SW 1271 (cell line): ENCODE measurements at regions not wholly inside any gene's neighbourhood (a gene's known extent, or its start where the extent isn't known, plus 50 kb on each side); places are given as distances from the start of the nearest gene placed in this dataset.
"Not testable (repeated sequence)": the region's sequence is repeated elsewhere in the genome, so short reads cannot be mapped to it uniquely, and the experiment has no call there.

ENCODE experiments used
- DNase-seq, 2 experiments: peaks; one replicate each; lab custom pipeline; 2025; lab: John Stamatoyannopoulos, UW

GRCh38 chr7:16933296-16934279 lies 51.8 kb upstream of the AGR3 start:
- DNase-seq: no peak

GRCh38 chr7:16934722-16935340 lies 53.0 kb upstream of the AGR3 start:
- no peak for DNase-seq

GRCh38 chr7:16935341-16935735 lies 53.6 kb upstream of the AGR3 start:
- no peak for DNase-seq

- no peak for DNase-seq
Observed at GRCh38 chr7:16936626-16937422, 55.0 kb upstream of the AGR3 start.

- no peak for DNase-seq
Observed at GRCh38 chr7:16939161-16939560, 57.4 kb upstream of the AGR3 start.

GRCh38 chr7:16940776-16941175 lies 59.0 kb upstream of the AGR3 start:
- no peak for DNase-seq

- no peak for DNase-seq
Observed at GRCh38 chr7:16942929-16943509, 61.2 kb upstream of the AGR3 start.

GRCh38 chr7:16944936-16945335 lies 63.2 kb upstream of the AGR3 start:
- DNase-seq: no peak

GRCh38 chr7:16945372-16945771 lies 63.6 kb upstream of the AGR3 start:
- no peak for DNase-seq

- not testable (repeated sequence) for DNase-seq
Observed at GRCh38 chr7:16948110-16948509, 66.3 kb upstream of the AGR3 start.

GRCh38 chr7:16951483-16952080 lies 69.8 kb upstream of the AGR3 start:
- no peak for DNase-seq

GRCh38 chr7:16954321-16954720 lies 72.5 kb upstream of the AGR3 start:
- no peak for DNase-seq

GRCh38 chr7:16958724-16959123 lies 76.9 kb upstream of the AGR3 start:
- no peak for DNase-seq

GRCh38 chr7:16960337-16960965 lies 78.7 kb upstream of the AGR3 start:
- no peak for DNase-seq

- no peak for DNase-seq
Observed at GRCh38 chr7:16961641-16962040, 79.9 kb upstream of the AGR3 start.

GRCh38 chr7:16963044-16963443 lies 81.3 kb upstream of the AGR3 start:
- no peak for DNase-seq

- not testable (repeated sequence) for DNase-seq
Observed at GRCh38 chr7:16965697-16966096, 83.9 kb upstream of the AGR3 start.

- DNase-seq: no peak
Observed at GRCh38 chr7:16967300-16967811, 85.6 kb upstream of the AGR3 start.

- DNase-seq: no peak
Observed at GRCh38 chr7:16970732-16971482, 89.1 kb upstream of the AGR3 start.

- DNase-seq: no peak
Observed at GRCh38 chr7:16975712-16976111, 93.9 kb upstream of the AGR3 start.
